Astrocyte (in vitro differentiated cells and primary cell): ENCODE measurements at regions not wholly inside any gene's neighbourhood (a gene's known extent, or its start where the extent isn't known, plus 50 kb on each side); places are given as distances from the start of the nearest gene placed in this dataset.

Experiments used
- DNase-seq: peaks from one replicate; pipeline ENCODE4 v3.0.0-alpha.2; 2010; ENCODE audit warnings: low read depth
- FAIRE-seq: peaks from 2 replicates; lab custom pipeline; 2011; peaks lifted over from hg19 to GRCh38; lab: Jason Lieb, UNC
- H2AFZ ChIP-seq: 2 replicates; pipeline ENCODE4 v1.6.0; 2012; ENCODE audit warnings: low read depth, low read length, inconsistent platforms
- H3K27ac ChIP-seq: 2 replicates; pipeline ENCODE4 v1.5.1; 2011; ENCODE audit warnings: low read depth, low read length, inconsistent platforms
- H3K27me3 ChIP-seq: 2 replicates; pipeline ENCODE4 v1.6.0; 2011; ENCODE audit warnings: low read length, inconsistent platforms; ENCODE audit not compliant: insufficient read depth
- H3K36me3 ChIP-seq: 2 replicates; pipeline ENCODE4 v1.5.1; 2011; ENCODE audit warnings: low read length, inconsistent platforms; ENCODE audit not compliant: insufficient read depth
- H3K4me1 ChIP-seq: 2 replicates; pipeline ENCODE4 v1.5.1; 2011; ENCODE audit warnings: low read length, inconsistent platforms; ENCODE audit not compliant: insufficient read depth
- H3K4me2 ChIP-seq: 2 replicates; pipeline ENCODE4 v1.6.0; 2012; ENCODE audit warnings: low read length, inconsistent platforms
- H3K4me3 ChIP-seq: 2 replicates; pipeline ENCODE4 v1.5.1; 2011; ENCODE audit warnings: low read depth, mild to moderate bottlenecking, low read length, inconsistent platforms; ENCODE audit not compliant: insufficient read depth
- H3K79me2 ChIP-seq: 2 replicates; pipeline ENCODE4 v1.6.0; 2012; ENCODE audit warnings: mild to moderate bottlenecking, low read length, inconsistent platforms; ENCODE audit not compliant: insufficient read depth
- H3K9ac ChIP-seq: 2 replicates; pipeline ENCODE4 v1.6.0; 2012; ENCODE audit warnings: mild to moderate bottlenecking, low read length, inconsistent platforms
- H3K9me3 ChIP-seq: 2 replicates; pipeline ENCODE4 v1.5.1; 2012; ENCODE audit warnings: low read depth, mild to moderate bottlenecking, low read length, inconsistent platforms; ENCODE audit not compliant: insufficient read depth
- H4K20me1 ChIP-seq: 2 replicates; pipeline ENCODE4 v1.6.0; 2012; ENCODE audit warnings: low read length, inconsistent platforms; ENCODE audit not compliant: insufficient read depth
- H3K27ac Mint-ChIP-seq: one replicate; pipeline ENCODE4 v1.8.0; 2021; ENCODE audit warnings: mild to moderate bottlenecking, mixed read lengths; ENCODE audit not compliant: unreplicated experiment
- H3K27me3 Mint-ChIP-seq: one replicate; pipeline ENCODE4 v1.8.0; 2021; ENCODE audit warnings: low read depth, mixed read lengths; ENCODE audit not compliant: unreplicated experiment
- H3K36me3 Mint-ChIP-seq: one replicate; pipeline ENCODE4 v1.8.0; 2021; ENCODE audit warnings: low read depth, mixed read lengths; ENCODE audit not compliant: unreplicated experiment
- H3K4me1 Mint-ChIP-seq: one replicate; pipeline ENCODE4 v1.8.0; 2021; ENCODE audit warnings: low read depth, mixed read lengths; ENCODE audit not compliant: unreplicated experiment
- H3K4me3 Mint-ChIP-seq: one replicate; pipeline ENCODE4 v1.8.0; 2021; ENCODE audit warnings: mild to moderate bottlenecking, moderate library complexity, mixed read lengths; ENCODE audit not compliant: unreplicated experiment
- H3K9me3 Mint-ChIP-seq: one replicate; pipeline ENCODE4 v1.8.0; 2021; ENCODE audit warnings: mild to moderate bottlenecking, mixed read lengths; ENCODE audit not compliant: unreplicated experiment
- EZH2 ChIP-seq: IDR thresholded peaks from 2 replicates; pipeline ENCODE4 v1.6.1; 2012; ENCODE audit warnings: mild to moderate bottlenecking, low read length, inconsistent platforms; ENCODE audit not compliant: insufficient read depth
- TF ChIP-seq, protein P1 (sequence below): IDR thresholded peaks from 2 replicates; pipeline ENCODE4 v1.5.1; 2011; ENCODE audit warnings: low read depth, mild to moderate bottlenecking, inconsistent platforms, low read length, moderate library complexity; ENCODE audit not compliant: insufficient read depth

DNA sequence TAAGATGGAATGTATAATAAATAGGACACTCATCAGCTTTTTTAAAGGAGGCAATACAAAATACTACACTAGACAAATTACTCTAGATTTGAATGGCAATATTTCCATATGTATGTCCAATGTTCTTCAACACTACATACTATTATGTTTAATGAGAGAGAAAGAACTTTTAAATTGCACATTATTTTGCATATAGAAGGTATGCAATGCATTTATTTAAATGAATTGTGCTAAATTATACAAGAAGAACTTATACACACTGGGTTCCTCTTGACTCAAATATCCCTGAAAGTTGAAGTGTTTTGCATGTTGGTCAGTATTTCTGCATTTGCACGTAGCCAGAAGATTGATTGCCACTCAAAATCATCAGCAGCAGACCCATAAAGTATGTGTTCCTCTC is 839.6 kb downstream of the ADGRL2 start:
- TF ChIP-seq, protein P1, sequence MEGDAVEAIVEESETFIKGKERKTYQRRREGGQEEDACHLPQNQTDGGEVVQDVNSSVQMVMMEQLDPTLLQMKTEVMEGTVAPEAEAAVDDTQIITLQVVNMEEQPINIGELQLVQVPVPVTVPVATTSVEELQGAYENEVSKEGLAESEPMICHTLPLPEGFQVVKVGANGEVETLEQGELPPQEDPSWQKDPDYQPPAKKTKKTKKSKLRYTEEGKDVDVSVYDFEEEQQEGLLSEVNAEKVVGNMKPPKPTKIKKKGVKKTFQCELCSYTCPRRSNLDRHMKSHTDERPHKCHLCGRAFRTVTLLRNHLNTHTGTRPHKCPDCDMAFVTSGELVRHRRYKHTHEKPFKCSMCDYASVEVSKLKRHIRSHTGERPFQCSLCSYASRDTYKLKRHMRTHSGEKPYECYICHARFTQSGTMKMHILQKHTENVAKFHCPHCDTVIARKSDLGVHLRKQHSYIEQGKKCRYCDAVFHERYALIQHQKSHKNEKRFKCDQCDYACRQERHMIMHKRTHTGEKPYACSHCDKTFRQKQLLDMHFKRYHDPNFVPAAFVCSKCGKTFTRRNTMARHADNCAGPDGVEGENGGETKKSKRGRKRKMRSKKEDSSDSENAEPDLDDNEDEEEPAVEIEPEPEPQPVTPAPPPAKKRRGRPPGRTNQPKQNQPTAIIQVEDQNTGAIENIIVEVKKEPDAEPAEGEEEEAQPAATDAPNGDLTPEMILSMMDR, result no peak
- TF ChIP-seq EZH2, result no peak
- Histone ChIP-seq H3K27me3 (no peaks in the 10 kb centered on the region), H3K4me1 (no peaks in the 10 kb centered on the region), H3K36me3 (no peaks in the 10 kb centered on the region), H4K20me1 (no peaks in the 10 kb centered on the region), H3K9ac (no peak overlapping the region), H3K27ac (no peak overlapping the region), H3K9me3 (no peaks in the 10 kb centered on the region), H2AFZ (no peak overlapping the region), H3K4me2 (no peak overlapping the region), H3K79me2 (no peaks in the 10 kb centered on the region), H3K4me3 (no peak overlapping the region)
- no peak for FAIRE-seq
- Mint-ChIP-seq H3K27me3 (no peaks in the 10 kb centered on the region), H3K4me1 (no peaks in the 10 kb centered on the region), H3K27ac (no peak overlapping the region), H3K36me3 (no peaks in the 10 kb centered on the region), H3K9me3 (no peaks in the 10 kb centered on the region), H3K4me3 (no peak overlapping the region)
- DNase-seq, result no peak

DNA sequence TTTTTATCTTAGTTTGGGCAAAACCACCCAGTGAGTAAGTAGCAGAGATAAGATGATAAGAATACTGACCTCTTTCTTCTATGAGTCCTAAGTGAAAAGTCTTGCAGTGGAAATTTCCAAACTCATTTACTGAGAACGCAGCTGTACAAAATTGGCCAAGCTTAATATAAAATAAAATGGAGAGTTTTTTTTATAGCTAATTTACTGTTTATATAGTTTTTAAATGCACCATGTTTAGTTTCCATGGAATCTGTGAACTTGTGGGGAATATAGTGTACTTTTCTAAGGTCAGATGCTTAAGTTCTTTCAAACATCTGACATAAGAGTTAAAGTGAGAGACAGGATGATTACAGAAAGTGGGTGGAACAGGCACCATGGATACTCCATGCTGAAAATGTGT is 833.5 kb downstream of the ADGRL2 start:
- FAIRE-seq (no peak), DNase-seq (peak; percentile 27)
- Histone ChIP-seq H3K79me2 (no peaks in the 10 kb centered on the region), H3K36me3 (no peaks in the 10 kb centered on the region), H4K20me1 (no peaks in the 10 kb centered on the region), H2AFZ (no peak overlapping the region), H3K4me2 (no peak overlapping the region), H3K4me3 (no peak overlapping the region), H3K27ac (no peak overlapping the region), H3K9me3 (no peaks in the 10 kb centered on the region), H3K4me1 (no peaks in the 10 kb centered on the region), H3K9ac (no peak overlapping the region), H3K27me3 (no peaks in the 10 kb centered on the region)
- no peak for TF ChIP-seq EZH2
- TF ChIP-seq, protein P1, result no peak
- Mint-ChIP-seq H3K27ac (no peak overlapping the region), H3K9me3 (no peaks in the 10 kb centered on the region), H3K4me1 (peaks cover 5% of the 10 kb centered on the region), H3K27me3 (no peaks in the 10 kb centered on the region), H3K36me3 (no peaks in the 10 kb centered on the region), H3K4me3 (no peak overlapping the region)

DNA sequence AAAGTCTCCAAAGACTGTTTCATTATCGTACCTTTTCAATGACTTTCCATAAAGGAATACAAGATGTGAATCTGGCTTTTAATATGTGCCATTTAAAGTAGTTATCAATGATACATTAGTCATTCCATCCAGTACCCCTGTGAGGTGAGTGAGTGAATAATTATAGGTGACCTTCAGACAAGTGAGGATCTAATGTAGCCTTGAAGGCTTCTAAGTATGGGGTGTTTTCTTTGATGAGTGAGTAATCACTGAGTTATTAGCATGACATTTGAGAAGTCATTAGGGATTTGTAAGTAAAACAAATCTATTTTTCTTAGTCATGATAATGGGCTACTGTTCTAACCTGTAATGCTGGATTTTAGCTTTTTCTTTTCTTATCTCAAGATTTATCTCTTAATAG is 831.4 kb downstream of the ADGRL2 start:
- Mint-ChIP-seq H3K27ac (no peak overlapping the region), H3K36me3 (no peaks in the 10 kb centered on the region), H3K4me1 (peaks cover 5% of the 10 kb centered on the region), H3K9me3 (no peaks in the 10 kb centered on the region), H3K27me3 (no peaks in the 10 kb centered on the region), H3K4me3 (no peak overlapping the region)
- Histone ChIP-seq H3K27ac (no peak overlapping the region), H3K9ac (no peak overlapping the region), H3K27me3 (no peaks in the 10 kb centered on the region), H3K36me3 (no peaks in the 10 kb centered on the region), H3K79me2 (no peaks in the 10 kb centered on the region), H2AFZ (no peak overlapping the region), H3K4me3 (no peak overlapping the region), H3K4me1 (no peaks in the 10 kb centered on the region), H4K20me1 (no peaks in the 10 kb centered on the region), H3K9me3 (no peaks in the 10 kb centered on the region), H3K4me2 (peak overlapping the region; percentile 6)
- no peak for TF ChIP-seq EZH2
- TF ChIP-seq, protein P1, result no peak
- FAIRE-seq (no peak), DNase-seq (peak; percentile 42)
